ENCODE measurements at regions not wholly inside any gene's neighbourhood (a gene's known extent, or its start where the extent isn't known, plus 50 kb on each side); places are given as distances from the start of the nearest gene placed in this dataset.
"Not testable (repeated sequence)": the region's sequence is repeated elsewhere in the genome, so short reads cannot be mapped to it uniquely, and the experiment has no call there.

DNA sequence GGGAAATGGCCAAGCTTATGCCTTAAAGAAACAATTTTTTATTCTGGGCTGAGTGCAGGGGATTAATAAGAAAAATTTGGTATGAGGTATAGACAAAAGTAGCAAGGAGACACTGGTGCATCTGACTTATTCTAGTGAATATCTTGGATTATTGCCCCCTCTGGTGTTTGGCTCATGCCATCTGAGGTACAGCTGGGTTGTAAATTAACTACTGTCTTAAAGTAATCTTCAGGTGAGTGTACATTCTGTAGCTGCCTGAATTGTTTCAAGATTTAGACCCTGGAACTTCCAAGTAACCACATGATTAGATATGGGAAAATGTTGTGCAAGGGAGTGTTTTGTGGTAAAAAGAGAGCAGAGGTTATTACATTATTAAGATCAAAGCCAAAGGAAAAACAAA, 988.7 kb downstream of the FAM133A start:
- Mint-ChIP-seq H3K36me3 (peaks cover 3% of the 10 kb centered on the region), H3K4me3 (no peak overlapping the region), H3K27ac (no peak overlapping the region), H3K9me3 (peaks cover 13% of the 10 kb centered on the region), H3K4me1 (peaks cover 4% of the 10 kb centered on the region), H3K27me3 (ENCODE audit: low read depth) (no peaks in the 10 kb centered on the region)
- TF ChIP-seq, protein P1, sequence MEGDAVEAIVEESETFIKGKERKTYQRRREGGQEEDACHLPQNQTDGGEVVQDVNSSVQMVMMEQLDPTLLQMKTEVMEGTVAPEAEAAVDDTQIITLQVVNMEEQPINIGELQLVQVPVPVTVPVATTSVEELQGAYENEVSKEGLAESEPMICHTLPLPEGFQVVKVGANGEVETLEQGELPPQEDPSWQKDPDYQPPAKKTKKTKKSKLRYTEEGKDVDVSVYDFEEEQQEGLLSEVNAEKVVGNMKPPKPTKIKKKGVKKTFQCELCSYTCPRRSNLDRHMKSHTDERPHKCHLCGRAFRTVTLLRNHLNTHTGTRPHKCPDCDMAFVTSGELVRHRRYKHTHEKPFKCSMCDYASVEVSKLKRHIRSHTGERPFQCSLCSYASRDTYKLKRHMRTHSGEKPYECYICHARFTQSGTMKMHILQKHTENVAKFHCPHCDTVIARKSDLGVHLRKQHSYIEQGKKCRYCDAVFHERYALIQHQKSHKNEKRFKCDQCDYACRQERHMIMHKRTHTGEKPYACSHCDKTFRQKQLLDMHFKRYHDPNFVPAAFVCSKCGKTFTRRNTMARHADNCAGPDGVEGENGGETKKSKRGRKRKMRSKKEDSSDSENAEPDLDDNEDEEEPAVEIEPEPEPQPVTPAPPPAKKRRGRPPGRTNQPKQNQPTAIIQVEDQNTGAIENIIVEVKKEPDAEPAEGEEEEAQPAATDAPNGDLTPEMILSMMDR (IDR thresholded peaks at IDR 0.05; ENCODE audit: unreplicated experiment): no peak
- no peak for DNase-seq (ENCODE audit: low spot score in 2 of 2, unreplicated experiment in 2 of 2)

DNA sequence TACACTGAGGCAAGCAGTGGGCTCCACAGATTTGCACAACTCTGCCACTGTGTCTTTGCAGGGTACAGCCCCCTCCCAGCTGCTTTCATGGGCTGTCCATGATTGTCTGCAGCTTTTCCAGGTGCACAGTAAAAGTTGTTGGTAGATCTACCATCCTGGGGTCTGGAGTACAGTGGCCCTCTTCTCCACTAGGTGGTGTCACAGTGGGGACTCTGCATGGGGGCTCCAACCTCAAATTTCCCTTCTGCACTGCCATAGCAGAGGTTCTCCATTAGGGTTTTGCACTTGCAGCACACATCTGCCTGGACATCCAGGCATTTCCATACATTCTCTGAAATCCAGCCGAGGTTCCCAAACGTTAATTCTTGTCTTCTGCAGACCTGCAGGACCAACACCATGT, 1002.3 kb downstream of the FAM133A start:
- Mint-ChIP-seq H3K27ac (no peak overlapping the region), H3K4me3 (no peak overlapping the region), H3K4me1 (peaks cover 10% of the 10 kb centered on the region), H3K27me3 (ENCODE audit: low read depth) (no peaks in the 10 kb centered on the region), H3K9me3 (peaks cover 18% of the 10 kb centered on the region), H3K36me3 (no peaks in the 10 kb centered on the region)
- TF ChIP-seq, protein P1 (IDR thresholded peaks at IDR 0.05; ENCODE audit: unreplicated experiment): no peak
- no peak for DNase-seq (ENCODE audit: low spot score in 2 of 2, unreplicated experiment in 2 of 2)

DNA sequence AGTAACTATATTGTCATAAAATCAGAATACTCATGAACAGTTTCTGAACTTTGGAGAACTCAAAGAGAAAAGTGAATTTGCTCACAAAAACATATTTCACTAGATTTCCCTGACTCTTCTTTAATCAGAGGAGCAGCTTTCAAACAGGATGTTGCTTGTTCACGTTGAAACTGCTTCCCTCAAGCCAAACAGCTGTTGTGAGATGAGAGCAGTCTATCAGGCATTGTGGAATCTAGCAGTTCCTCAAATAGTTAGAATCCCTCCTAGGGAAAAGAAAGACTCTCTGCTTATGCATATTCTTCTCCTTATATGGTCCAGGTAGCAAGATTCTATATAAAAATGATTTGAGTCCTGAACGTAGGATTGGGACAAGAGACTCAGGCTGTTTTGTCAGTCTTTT, 1012.1 kb downstream of the FAM133A start:
- H3K9me3 Mint-ChIP-seq: peaks cover 15% of the 10 kb centered on the region
- H3K27me3 Mint-ChIP-seq (ENCODE audit: low read depth): no peaks in the 10 kb centered on the region

DNA sequence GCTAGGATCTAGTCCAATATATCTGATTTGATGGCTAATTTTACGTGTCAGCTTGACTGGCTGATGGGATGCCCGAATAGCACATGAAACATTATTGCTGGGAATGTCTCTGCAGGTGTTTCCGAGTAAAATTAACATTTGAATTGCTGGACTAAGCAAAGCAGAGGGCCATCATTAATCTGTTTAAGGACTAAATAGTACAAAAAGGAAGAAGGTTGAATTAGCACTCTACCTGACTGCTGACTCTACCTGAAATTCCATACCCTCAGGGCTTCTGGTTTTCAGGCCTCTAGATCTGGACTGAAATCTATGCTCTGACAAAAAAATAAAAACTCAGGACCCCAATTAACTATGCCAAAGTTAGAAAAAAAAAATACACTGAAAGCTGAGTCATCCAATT, 1021.9 kb downstream of the FAM133A start:
- Mint-ChIP-seq H3K4me3 (no peak overlapping the region), H3K4me1 (peaks cover 22% of the 10 kb centered on the region), H3K27me3 (ENCODE audit: low read depth) (peaks cover 8% of the 10 kb centered on the region), H3K36me3 (no peaks in the 10 kb centered on the region), H3K9me3 (peaks cover 21% of the 10 kb centered on the region), H3K27ac (no peak overlapping the region)
- TF ChIP-seq, protein P1 (IDR thresholded peaks at IDR 0.05; ENCODE audit: unreplicated experiment): no peak
- DNase-seq (ENCODE audit: low spot score in 2 of 2, unreplicated experiment in 2 of 2): no peak

More for the DNA sequence above, 1012.1 kb downstream of the FAM133A start:
- Mint-ChIP-seq H3K4me3 (no peak overlapping the region), H3K36me3 (no peaks in the 10 kb centered on the region), H3K4me1 (no peaks in the 10 kb centered on the region), H3K27ac (no peak overlapping the region)
- TF ChIP-seq, protein P1 (IDR thresholded peaks at IDR 0.05; ENCODE audit: unreplicated experiment): no peak
- DNase-seq (ENCODE audit: low spot score in 2 of 2, unreplicated experiment in 2 of 2): no peak

DNA sequence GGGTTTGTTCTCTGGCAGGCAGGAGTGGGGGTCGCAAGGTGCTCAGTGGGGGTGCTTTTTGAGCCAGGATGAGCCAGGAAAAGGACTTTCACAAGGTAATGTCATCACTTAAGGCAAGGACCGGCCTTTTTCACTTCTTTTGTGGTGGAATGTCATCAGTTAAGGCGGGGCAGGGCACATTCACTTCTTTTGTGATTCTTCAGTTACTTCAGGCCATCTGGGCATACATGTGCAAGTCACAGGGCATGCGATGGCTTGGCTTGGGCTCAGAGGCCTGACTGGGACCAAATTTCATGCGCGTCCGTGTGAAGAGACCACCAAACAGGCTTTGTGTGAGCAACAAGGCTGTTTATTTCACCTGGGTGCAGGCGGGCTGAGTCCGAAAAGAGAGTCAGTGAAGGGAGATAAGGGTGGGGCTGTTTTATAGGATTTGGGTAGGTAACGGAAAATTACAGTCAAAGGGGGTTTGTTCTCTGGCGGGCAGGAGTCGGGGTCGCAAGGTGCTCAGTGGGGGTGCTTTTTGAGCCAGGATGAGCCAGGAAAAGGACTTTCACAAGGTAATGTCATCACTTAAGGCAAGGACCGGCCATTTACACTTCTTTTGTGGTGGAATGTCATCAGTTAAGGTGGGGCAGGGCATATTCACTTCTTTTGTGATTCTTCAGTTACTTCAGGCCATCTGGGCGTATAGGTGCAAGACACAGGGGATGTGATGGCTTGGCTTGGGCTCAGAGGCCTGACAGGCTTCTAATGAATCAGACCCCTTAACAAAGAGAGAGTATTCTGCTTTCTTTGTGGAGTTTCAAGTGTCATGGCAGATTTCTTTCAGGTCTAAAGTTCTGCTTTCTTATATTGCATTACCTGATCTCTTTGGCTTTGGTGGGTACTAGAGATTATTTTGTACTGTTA, 1030.6 kb downstream of the FAM133A start:
- H3K27ac Mint-ChIP-seq; H3K36me3 Mint-ChIP-seq; H3K4me3 Mint-ChIP-seq; H3K4me1 Mint-ChIP-seq; DNase-seq (ENCODE audit: low spot score in 2 of 2, unreplicated experiment in 2 of 2): not testable (repeated sequence)
- Mint-ChIP-seq H3K27me3 (ENCODE audit: low read depth) (peaks cover 44% of the 10 kb centered on the region), H3K9me3 (peaks cover 35% of the 10 kb centered on the region)

DNA sequence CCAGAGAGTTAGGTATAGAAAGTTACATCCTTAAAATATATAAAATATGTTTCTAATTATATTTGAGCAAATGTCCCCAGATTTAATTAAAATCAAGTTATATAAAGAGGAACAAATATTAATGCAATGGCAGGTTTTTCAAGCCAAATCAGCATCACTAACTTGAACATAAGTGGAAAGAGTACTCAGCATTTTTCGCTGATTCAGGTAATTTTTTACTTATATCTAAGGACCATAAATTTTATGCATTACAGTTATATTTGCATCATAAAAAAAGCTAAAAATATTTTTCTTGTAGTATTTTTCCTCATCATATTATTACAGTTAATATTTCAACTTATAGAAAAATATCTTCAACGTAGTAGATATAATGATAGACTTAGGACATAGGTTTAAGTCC, 1047.4 kb downstream of the FAM133A start:
- Mint-ChIP-seq H3K9me3 (peaks cover 3% of the 10 kb centered on the region), H3K4me3 (no peak overlapping the region), H3K36me3 (no peaks in the 10 kb centered on the region), H3K27ac (no peak overlapping the region), H3K27me3 (ENCODE audit: low read depth) (no peaks in the 10 kb centered on the region), H3K4me1 (peaks cover 20% of the 10 kb centered on the region)
- TF ChIP-seq, protein P1 (IDR thresholded peaks at IDR 0.05; ENCODE audit: unreplicated experiment): no peak
- DNase-seq (ENCODE audit: low spot score in 2 of 2, unreplicated experiment in 2 of 2): no peak

Measured in mesothelial cell of epicardium (in vitro differentiated cells).